AG10803 (cell line): ENCODE measurements at regions not wholly inside any gene's neighbourhood (a gene's known extent, or its start where the extent isn't known, plus 50 kb on each side); places are given as distances from the start of the nearest gene placed in this dataset.

Experiments
- DNase-seq: peaks from one replicate; pipeline ENCODE4 v3.0.0; 2010; ENCODE audit warnings: low read depth
- H3K4me3 ChIP-seq: 2 replicates; pipeline ENCODE4 v1.5.1; 2011; ENCODE audit warnings: mild to moderate bottlenecking, low read length, control low read depth
- TF ChIP-seq, protein P1 (sequence below): conservative IDR thresholded peaks from 2 replicates; pipeline ENCODE4 v1.5.1; 2011; ENCODE audit warnings: mild to moderate bottlenecking, low read length, control low read depth, inconsistent platforms

DNA sequence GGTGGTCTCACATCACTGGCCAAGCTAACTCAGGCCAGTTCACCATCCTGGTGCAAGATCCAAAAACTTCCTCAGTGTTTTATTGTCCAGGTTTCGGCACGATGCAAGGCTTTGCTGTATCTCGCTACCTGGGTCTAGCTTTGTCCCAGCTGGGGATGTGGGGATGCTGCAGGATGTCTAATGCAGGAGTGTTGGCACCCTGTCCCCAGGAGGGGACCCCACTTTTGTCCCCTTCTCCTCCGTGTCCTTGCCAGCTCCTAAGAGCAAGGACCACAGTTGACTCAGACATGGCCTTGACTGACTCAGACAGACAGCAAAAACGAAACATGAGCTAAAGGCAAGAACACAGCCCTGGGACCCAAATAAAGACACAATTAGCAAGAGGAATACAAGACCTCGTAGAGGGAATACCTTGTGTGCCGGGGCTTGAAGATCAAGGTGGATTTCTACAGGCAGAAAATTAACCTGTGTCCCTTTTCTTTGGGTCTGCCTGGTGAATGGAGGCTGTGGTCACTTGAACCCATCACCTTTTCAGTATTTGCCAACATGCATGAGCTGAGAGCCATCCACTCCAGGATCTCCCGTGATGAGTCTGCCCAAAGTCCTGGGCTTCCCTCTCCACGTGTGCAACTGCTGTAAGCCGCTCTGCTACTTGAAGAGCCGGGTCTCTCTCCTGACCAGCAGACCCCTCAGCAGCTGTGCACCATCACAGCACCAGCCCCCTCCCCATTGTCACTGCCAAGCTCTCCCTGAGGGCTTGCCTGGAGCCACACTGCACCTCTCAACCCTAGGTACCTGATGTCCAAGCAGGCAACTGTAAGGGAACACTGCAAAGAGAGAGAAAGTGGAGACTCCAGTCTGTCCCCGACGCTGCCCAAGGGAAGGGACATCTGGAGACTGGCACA, 149.5 kb upstream of the ZNF507 start:
- DNase-seq = no peak
- TF ChIP-seq, protein P1, sequence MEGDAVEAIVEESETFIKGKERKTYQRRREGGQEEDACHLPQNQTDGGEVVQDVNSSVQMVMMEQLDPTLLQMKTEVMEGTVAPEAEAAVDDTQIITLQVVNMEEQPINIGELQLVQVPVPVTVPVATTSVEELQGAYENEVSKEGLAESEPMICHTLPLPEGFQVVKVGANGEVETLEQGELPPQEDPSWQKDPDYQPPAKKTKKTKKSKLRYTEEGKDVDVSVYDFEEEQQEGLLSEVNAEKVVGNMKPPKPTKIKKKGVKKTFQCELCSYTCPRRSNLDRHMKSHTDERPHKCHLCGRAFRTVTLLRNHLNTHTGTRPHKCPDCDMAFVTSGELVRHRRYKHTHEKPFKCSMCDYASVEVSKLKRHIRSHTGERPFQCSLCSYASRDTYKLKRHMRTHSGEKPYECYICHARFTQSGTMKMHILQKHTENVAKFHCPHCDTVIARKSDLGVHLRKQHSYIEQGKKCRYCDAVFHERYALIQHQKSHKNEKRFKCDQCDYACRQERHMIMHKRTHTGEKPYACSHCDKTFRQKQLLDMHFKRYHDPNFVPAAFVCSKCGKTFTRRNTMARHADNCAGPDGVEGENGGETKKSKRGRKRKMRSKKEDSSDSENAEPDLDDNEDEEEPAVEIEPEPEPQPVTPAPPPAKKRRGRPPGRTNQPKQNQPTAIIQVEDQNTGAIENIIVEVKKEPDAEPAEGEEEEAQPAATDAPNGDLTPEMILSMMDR = no peak
- no peak overlapping the region for H3K4me3 ChIP-seq

DNA sequence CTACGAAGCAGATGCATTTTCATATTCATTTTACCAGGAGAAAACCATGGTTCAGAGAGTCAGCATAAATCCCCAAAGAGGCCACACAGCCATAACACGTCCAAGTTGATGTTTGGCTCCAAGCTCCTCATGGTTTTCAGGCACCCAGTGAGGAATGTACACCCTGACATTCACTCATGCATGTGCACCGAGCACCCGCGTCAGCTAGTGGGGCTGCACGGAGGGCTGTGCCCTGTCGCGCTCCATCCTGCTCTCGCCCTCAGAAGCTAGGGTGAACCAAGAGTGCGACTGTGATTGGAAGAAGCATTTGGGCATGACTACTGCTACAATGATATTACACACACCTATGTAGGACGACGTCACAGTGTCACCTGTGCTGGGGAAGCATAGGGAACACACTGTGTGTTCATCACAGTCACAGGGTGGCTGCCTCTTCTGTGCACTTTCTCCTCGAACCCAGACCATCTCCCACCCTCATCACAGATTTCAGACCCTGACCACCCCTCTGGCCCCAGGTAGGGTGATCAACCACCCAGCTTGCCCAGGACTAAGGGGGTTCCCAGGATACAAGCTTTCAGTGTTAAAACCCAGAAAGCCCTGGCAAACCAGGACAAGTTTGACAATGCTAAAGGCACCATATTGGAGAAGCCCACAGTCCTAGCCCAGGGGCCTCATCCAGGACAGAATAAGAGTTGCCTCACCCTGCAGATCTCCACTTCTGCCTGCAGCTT, 148.6 kb upstream of the ZNF507 start:
- DNase-seq = no peak
- H3K4me3 ChIP-seq = no peak overlapping the region
- TF ChIP-seq, protein P1 = no peak

DNA sequence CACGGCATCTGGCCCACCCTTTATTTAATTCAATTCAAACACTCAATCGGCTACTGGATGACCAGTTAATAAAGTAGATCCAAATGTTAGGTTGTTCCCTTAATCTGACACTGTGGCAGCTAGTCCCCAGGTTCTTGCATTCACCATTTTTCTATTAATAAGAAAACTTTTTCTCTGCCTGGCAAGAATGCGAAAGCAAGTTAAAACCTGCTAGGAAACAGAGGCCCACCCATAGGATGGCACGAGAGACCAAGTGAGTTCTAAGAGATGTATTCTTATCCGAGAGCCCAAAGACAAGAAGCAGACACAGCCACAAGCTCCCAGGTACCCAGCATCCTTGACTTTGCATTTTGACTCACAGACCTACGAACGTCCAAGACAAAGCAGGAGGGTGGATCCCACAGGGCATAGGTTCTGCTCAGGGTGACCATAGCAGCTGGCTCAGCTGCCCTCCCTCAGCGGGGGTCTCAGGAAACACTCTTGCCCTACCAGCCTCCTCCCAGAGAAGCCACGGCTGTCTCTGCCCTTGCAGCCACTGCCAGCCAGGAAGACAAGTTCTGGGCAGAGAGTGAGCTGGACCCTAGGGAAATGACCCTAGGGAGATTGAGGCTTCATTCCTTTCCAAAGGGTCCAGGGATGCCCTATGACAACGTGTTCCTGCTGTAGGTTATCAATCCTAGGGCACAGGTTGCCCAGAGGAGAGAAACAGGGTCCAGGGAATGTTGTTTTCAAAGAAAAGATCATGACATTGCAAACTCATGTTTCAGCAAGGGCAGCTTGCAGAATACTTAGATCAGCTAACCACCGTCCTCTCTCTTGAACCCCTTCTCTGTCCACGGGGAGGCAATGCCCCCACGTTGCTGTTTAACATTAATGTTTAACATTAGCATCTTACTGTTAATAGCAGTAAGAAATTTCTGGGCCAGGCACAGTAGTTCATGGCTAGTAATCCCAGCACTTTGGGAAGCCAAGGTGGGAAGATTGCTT, 147.2 kb upstream of the ZNF507 start:
- DNase-seq = no peak
- TF ChIP-seq, protein P1 = no peak

DNA sequence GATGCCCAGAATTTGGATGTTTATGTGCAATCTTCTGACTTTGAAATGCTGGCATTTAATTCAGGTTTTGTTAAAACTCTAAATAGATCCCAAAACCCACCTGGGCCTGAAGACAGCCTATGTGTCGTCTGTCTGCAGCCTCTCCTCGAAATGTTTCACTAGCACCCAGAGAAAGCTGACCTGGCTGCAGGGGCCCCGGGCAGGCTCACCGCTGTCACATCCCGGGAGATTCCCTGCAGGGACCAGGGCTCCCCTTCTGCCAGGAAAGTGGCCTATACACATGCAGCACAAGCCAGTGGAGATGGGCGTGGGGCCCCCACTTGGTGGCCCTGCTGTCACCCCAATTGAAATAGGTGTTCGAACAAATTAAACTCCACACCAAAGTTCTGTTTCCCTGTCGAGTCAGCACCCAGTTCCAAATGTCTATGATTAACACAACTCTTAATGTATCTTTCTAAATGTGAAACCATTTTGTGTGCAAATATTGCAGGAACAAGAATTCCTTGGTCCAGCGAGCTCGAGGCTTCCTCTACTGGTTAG, 145.8 kb upstream of the ZNF507 start:
- TF ChIP-seq, protein P1 = no peak
- DNase-seq = no peak
- no peak overlapping the region for H3K4me3 ChIP-seq

More for the DNA sequence above, 147.2 kb upstream of the ZNF507 start:
- H3K4me3 ChIP-seq = no peak overlapping the region

DNA sequence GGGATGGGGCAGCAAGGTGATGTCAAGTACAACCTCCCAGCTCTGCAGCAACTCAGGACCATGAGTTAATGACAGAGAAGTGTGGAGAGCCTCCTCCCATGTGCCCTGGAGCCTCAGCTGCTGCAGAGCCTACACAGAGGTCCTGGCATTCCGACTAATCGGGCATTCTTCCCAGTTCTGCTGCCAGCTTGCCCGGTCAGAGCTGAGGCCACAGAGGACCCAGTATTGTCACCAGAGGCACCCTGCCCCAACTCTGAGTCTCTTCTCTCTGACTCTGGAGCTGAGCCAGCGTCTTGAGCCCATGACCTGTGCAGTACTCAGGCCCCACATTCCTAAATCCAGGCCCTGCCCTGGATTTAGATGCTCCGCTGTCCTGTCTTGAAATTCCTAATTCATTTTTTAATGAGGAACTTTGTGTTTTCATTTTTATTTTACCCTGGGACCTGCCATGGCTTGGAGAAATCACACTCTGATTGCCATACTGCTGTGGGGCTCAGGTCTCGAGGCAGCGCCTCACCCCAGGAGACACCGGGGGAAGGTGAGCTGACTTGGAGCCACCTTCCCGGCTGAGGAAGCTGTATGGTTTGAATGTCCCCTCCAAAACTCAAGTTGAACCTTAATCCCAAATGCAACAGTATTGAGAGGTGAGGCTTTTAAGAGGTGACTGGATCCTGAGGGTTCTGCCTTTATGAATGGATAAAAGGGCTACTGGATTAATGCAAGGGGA, 144.9 kb upstream of the ZNF507 start:
- TF ChIP-seq, protein P1 = no peak
- no peak for DNase-seq
- no peak overlapping the region for H3K4me3 ChIP-seq

DNA sequence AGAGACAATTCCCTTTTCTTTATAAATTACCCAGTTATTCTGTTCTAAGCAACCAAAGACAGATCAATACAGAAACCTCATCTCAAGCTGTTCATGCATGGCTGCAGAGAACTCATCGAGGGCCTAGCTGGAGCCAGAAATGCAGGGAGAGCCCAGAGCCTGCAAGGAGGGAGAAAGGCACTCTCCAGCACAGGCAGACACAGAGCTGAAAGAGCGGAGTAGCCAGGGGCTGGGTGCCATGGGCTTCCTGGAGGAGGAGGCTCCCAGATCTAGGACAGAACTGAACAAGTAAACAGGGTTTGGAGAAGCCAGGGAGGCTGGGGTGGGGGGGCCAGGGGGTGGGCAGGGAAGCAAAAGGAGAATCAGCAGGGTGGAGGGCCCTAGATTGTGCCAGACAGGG, 144.2 kb upstream of the ZNF507 start:
- H3K4me3 ChIP-seq = no peak overlapping the region
- TF ChIP-seq, protein P1 = no peak
- no peak for DNase-seq
